ENCODE measurements at regions not wholly inside any gene's neighbourhood (a gene's known extent, or its start where the extent isn't known, plus 50 kb on each side); places are given as distances from the start of the nearest gene placed in this dataset.

GRCh38 chr6:168828800-168829199 lies 387.8 kb downstream of the SMOC2 start:
- DNase-seq: no peak
- TF ChIP-seq POLR2A (IDR thresholded peaks at IDR 0.05): no peak
- TF ChIP-seq, protein P1, sequence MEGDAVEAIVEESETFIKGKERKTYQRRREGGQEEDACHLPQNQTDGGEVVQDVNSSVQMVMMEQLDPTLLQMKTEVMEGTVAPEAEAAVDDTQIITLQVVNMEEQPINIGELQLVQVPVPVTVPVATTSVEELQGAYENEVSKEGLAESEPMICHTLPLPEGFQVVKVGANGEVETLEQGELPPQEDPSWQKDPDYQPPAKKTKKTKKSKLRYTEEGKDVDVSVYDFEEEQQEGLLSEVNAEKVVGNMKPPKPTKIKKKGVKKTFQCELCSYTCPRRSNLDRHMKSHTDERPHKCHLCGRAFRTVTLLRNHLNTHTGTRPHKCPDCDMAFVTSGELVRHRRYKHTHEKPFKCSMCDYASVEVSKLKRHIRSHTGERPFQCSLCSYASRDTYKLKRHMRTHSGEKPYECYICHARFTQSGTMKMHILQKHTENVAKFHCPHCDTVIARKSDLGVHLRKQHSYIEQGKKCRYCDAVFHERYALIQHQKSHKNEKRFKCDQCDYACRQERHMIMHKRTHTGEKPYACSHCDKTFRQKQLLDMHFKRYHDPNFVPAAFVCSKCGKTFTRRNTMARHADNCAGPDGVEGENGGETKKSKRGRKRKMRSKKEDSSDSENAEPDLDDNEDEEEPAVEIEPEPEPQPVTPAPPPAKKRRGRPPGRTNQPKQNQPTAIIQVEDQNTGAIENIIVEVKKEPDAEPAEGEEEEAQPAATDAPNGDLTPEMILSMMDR (IDR thresholded peaks at IDR 0.05): no peak
- no peak for TF ChIP-seq POLR2AphosphoS5 (IDR thresholded peaks at IDR 0.05)
- no peak for TF ChIP-seq EP300 (IDR thresholded peaks at IDR 0.05)
- H3K27me3 ChIP-seq: no peaks in the 10 kb centered on the region
- 86 to 91% methylated on average over 2 of the region's 2 CpGs for WGBS, 2 donors
- H3K36me3 ChIP-seq: no peaks in the 10 kb centered on the region
- no peak overlapping the region for H3K4me3 ChIP-seq
- intact Hi-C loops (cut with DNase I): no loop called here
- H3K27ac ChIP-seq: no peak overlapping the region
- H3K9me3 ChIP-seq: peaks cover 0 to 2% (median 0%) of the 10 kb centered on the region in 4 donors
- H3K4me1 ChIP-seq: peaks cover 0 to 13% (median 12%) of the 10 kb centered on the region in 4 donors

- intact Hi-C loops (cut with DNase I): no loop called here
- Histone ChIP-seq H3K4me1 (peaks cover 0 to 13% (median 12%) of the 10 kb centered on the region in 4 donors), H3K27me3 (no peaks in the 10 kb centered on the region), H3K36me3 (no peaks in the 10 kb centered on the region), H3K9me3 (peaks cover 0 to 2% (median 0%) of the 10 kb centered on the region in 4 donors), H3K27ac (no peak overlapping the region), H3K4me3 (no peak overlapping the region)
- WGBS, 2 donors: 82 to 91% methylated on average over 3 of the region's 3 CpGs
- TF ChIP-seq EP300 (IDR thresholded peaks at IDR 0.05) (no peak), POLR2AphosphoS5 (IDR thresholded peaks at IDR 0.05) (no peak), POLR2A (IDR thresholded peaks at IDR 0.05) (no peak)
- TF ChIP-seq, protein P1 (IDR thresholded peaks at IDR 0.05): no peak
- DNase-seq: no peak
Observed at GRCh38 chr6:168828035-168828434, 387.1 kb downstream of the SMOC2 start.

DNA sequence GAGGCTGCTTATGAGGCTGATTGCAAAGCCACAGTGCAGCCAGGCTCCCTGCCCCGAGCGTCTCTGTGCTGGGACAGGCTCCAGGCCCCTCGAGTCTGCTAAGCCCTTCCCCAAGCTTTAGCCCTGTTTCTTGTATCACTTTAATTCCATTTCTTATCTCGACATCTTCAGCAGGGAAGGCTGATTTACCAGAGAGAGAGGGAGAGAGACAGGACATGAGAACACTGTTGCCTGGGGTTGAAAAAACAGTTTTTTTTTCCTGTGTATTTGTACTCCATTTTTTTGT lies 386.5 kb downstream of the SMOC2 start:
- Histone ChIP-seq H3K27ac (no peak overlapping the region), H3K4me1 (peaks cover 0 to 13% (median 12%) of the 10 kb centered on the region in 4 donors), H3K27me3 (no peaks in the 10 kb centered on the region), H3K9me3 (peaks cover 0 to 2% (median 0%) of the 10 kb centered on the region in 4 donors), H3K36me3 (no peaks in the 10 kb centered on the region), H3K4me3 (no peak overlapping the region)
- intact Hi-C loops (cut with DNase I): no loop called here
- DNase-seq: no peak
- TF ChIP-seq POLR2AphosphoS5 (IDR thresholded peaks at IDR 0.05) (no peak), EP300 (IDR thresholded peaks at IDR 0.05) (no peak), POLR2A (IDR thresholded peaks at IDR 0.05) (no peak)
- TF ChIP-seq, protein P1 (IDR thresholded peaks at IDR 0.05): no peak
- 60 to 70% methylated on average over 4 of the region's 4 CpGs for WGBS, 2 donors

- Histone ChIP-seq H3K9me3 (peaks cover 0 to 2% (median 0%) of the 10 kb centered on the region in 4 donors), H3K36me3 (no peaks in the 10 kb centered on the region), H3K27me3 (no peaks in the 10 kb centered on the region), H3K27ac (no peak overlapping the region), H3K4me1 (peaks cover 0 to 13% (median 12%) of the 10 kb centered on the region in 4 donors), H3K4me3 (no peak overlapping the region)
- no peak for TF ChIP-seq POLR2A (IDR thresholded peaks at IDR 0.05)
- TF ChIP-seq, protein P1 (IDR thresholded peaks at IDR 0.05): no peak
- intact Hi-C loops (cut with DNase I): no loop called here
- WGBS, 2 donors: 71 to 79% methylated on average over 19 of the region's 19 CpGs
- no peak for DNase-seq
Observed at GRCh38 chr6:168826726-168827585, 386.0 kb downstream of the SMOC2 start.

DNA sequence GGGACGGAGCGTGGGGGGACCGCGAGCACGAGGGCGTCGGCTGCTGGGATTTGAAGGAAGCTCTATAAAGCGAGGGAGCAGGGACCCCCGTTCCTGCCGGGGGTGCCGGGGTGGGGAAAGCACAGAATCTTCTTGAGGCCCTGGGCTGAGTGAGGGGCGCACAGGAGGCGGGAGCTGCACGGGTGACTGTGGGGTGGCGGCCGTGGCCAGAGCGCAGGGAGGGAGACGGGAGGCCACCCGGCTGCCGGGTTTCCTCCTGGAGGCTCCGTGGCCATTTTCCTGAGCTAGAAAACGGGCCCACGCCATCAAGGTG lies 385.1 kb downstream of the SMOC2 start:
- no peak overlapping the region for H3K27ac ChIP-seq
- intact Hi-C loops (cut with DNase I): no loop called here
- 94% methylated on average over 23 of the region's 23 CpGs for WGBS, 2 donors

More for the DNA sequence above, 385.1 kb downstream of the SMOC2 start:
- H3K36me3 ChIP-seq: no peaks in the 10 kb centered on the region
- peaks cover 0 to 2% (median 0%) of the 10 kb centered on the region in 4 donors for H3K9me3 ChIP-seq
- DNase-seq: no peak
- peaks cover 0 to 13% (median 12%) of the 10 kb centered on the region in 4 donors for H3K4me1 ChIP-seq
- no peak overlapping the region for H3K4me3 ChIP-seq
- no peaks in the 10 kb centered on the region for H3K27me3 ChIP-seq
- TF ChIP-seq EP300 (IDR thresholded peaks at IDR 0.05) (no peak), POLR2A (IDR thresholded peaks at IDR 0.05) (no peak), POLR2AphosphoS5 (IDR thresholded peaks at IDR 0.05) (no peak)
- TF ChIP-seq, protein P1 (IDR thresholded peaks at IDR 0.05): no peak
